Left renal cortex interstitium (tissue), 4 donors: ENCODE measurements at regions not wholly inside any gene's neighbourhood (a gene's known extent, or its start where the extent isn't known, plus 50 kb on each side); places are given as distances from the start of the nearest gene placed in this dataset.

Source experiments
- DNase-seq, 4 donors: peaks; one replicate each; pipeline ENCODE4 v3.0.0-alpha.2; 2013; ENCODE audit warnings: low read depth in 4 of 4, low spot score in 2 of 4, missing footprints in 1 of 4

GRCh38 chr4:110290511-110290910, 92.1 kb upstream of the ELOVL6 start:
- no peak for DNase-seq

- no peak for DNase-seq
Observed at GRCh38 chr4:110289601-110290100, 91.2 kb upstream of the ELOVL6 start.

- DNase-seq: no peak
Observed at GRCh38 chr4:110287130-110287529, 88.7 kb upstream of the ELOVL6 start.

DNA sequence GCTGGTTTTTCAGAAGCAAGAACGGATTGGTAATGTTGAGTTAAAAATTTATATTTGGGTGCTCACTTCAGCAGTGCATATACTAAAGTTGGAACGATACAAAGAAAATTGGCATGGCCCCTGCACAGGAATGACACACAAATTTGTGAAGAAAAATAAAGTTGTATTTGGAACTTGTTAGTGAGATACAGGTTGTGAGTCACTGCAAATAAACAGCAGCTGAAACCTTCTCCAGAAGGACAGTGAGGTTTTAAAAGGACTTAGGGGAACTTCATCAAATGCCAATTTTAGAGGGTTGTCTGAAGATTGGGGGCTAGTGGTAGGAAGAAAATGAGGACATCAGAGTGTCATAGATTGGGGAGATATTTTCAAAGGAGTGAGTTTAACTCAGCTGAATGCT, 79.7 kb upstream of the ELOVL6 start:
- DNase-seq: no peak

GRCh38 chr4:110275871-110276270, 77.5 kb upstream of the ELOVL6 start:
- no peak for DNase-seq

DNA sequence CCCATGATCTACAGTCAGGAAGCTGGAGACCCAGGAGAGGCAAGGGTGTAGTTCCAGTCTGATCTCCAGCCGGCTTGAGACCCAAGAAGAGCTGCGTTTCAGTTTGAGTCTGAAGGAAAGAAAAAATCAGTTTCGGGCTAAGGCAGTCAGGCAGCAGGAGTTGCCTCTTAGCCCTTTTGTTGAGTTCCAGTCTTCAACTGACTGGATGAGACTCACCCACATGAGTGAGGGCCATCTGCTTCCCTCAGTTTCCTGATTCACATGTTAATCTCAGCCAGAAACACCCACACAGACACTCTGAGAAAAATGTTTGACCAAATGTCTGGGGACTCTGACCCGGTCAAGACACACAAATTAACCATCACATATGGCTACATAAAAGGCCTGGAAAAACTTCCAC, 73.6 kb upstream of the ELOVL6 start:
- DNase-seq: no peak

- DNase-seq: no peak
Observed at GRCh38 chr4:110270492-110271197, 72.2 kb upstream of the ELOVL6 start.

DNA sequence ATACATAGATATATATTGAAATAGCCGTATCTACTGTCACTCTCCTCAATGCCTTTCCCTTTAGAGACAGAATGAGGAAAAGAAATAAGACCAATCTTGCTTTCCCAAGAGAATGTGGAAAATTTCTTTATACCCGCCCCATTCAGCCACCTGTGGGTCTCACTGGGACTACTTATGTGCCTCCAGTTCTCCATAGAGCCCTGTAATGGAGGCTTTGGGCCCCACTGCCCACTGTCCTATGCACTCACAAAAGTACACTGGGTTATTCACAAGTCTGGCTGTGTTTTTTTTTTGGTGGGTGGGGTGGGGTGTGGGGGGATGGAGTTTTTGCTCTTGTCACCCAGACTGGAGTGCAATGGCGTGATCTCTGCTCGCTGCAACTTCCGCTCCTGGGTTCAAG, 70.4 kb upstream of the ELOVL6 start:
- DNase-seq: no peak

GRCh38 chr4:110268352-110268751, 69.9 kb upstream of the ELOVL6 start:
- DNase-seq: no peak

DNA sequence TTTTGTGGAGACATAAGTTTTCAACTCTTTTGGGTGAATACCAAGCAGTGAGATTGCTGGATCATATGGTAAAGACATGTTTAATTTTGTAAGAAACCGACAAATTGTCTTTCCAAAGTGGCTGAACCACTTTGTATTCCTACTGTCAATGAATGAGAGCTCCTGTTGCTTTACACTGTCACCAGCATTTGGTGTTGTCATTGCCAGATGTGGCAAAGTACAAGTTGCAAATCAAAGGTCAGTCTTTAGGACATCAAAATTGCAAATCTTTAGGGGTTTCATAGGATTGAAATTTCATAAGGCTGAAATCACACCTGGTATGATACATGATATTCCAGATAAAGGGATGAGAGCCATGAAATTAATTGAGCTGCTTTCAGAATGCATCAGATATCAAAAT, 67.7 kb upstream of the ELOVL6 start:
- DNase-seq: no peak

- DNase-seq: no peak
Observed at GRCh38 chr4:110265001-110265400, 66.6 kb upstream of the ELOVL6 start.

GRCh38 chr4:110260299-110260698, 61.9 kb upstream of the ELOVL6 start:
- no peak for DNase-seq

- no peak for DNase-seq
Observed at GRCh38 chr4:110250023-110250387, 51.6 kb upstream of the ELOVL6 start.

DNA sequence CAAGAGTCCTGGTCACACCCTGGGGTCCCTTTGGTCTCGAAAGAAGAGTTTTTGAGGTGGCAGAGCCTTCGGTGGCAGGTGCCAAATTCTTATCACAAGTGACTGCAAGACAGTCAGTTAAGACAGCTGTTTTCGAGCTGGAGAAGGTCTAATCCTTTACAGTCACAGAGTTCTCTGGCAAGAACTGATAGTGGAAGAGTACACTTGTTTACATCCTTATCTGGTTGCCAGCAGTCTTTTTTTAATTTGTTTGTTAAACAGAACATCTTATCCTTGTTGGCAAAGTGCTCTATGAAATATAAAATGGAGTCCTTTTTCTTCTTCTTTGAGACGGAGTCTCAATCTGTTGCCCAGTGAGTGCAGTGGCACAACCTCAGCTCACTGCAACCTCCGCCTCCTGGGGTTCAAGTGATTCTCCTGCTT, 50.4 kb upstream of the ELOVL6 start:
- no peak for DNase-seq
